C1 segment of cervical spinal cord (tissue), 14 donors: ENCODE measurements at regions not wholly inside any gene's neighbourhood (a gene's known extent, or its start where the extent isn't known, plus 50 kb on each side); places are given as distances from the start of the nearest gene placed in this dataset.

Experiments used
- DNase-seq, 14 donors: peaks; one replicate each; lab custom pipeline; 2025; lab: John Stamatoyannopoulos, UW

GRCh38 chr22:34702279-34702678, 363.7 kb upstream of the ISX start:
- no peak for DNase-seq

- DNase-seq, result no peak
Observed at GRCh38 chr22:34709641-34710040, 356.3 kb upstream of the ISX start.

- DNase-seq, result no peak
Observed at GRCh38 chr22:34722901-34723300, 343.1 kb upstream of the ISX start.

GRCh38 chr22:34736081-34736480, 329.9 kb upstream of the ISX start:
- DNase-seq, result no peak

GRCh38 chr22:34738661-34739400, 327.1 kb upstream of the ISX start:
- no peak for DNase-seq

GRCh38 chr22:34743110-34743751, 322.7 kb upstream of the ISX start:
- no peak for DNase-seq

- no peak for DNase-seq
Observed at GRCh38 chr22:34760276-34761008, 305.5 kb upstream of the ISX start.

- DNase-seq, result no peak
Observed at GRCh38 chr22:34761111-34761510, 304.8 kb upstream of the ISX start.

- no peak for DNase-seq
Observed at GRCh38 chr22:34763496-34763895, 302.5 kb upstream of the ISX start.

- no peak for DNase-seq
Observed at GRCh38 chr22:34765115-34765514, 300.8 kb upstream of the ISX start.

GRCh38 chr22:34769361-34769760, 296.6 kb upstream of the ISX start:
- no peak for DNase-seq

GRCh38 chr22:34776817-34777216, 289.1 kb upstream of the ISX start:
- DNase-seq, result no peak

GRCh38 chr22:34781681-34782080, 284.3 kb upstream of the ISX start:
- no peak for DNase-seq

GRCh38 chr22:34783436-34783835, 282.5 kb upstream of the ISX start:
- DNase-seq, result no peak

GRCh38 chr22:34784056-34784455, 281.9 kb upstream of the ISX start:
- no peak for DNase-seq

- no peak for DNase-seq
Observed at GRCh38 chr22:34797826-34798225, 268.1 kb upstream of the ISX start.

GRCh38 chr22:34798605-34799004, 267.4 kb upstream of the ISX start:
- DNase-seq, result no peak

GRCh38 chr22:34800260-34800980, 265.5 kb upstream of the ISX start:
- DNase-seq, result no peak

- no peak for DNase-seq
Observed at GRCh38 chr22:34801221-34801620, 264.7 kb upstream of the ISX start.

GRCh38 chr22:34804091-34804490, 261.9 kb upstream of the ISX start:
- no peak for DNase-seq

- DNase-seq, result no peak
Observed at GRCh38 chr22:34804604-34805003, 261.4 kb upstream of the ISX start.

- no peak for DNase-seq
Observed at GRCh38 chr22:34805771-34806170, 260.2 kb upstream of the ISX start.
